ENCODE measurements at regions not wholly inside any gene's neighbourhood (a gene's known extent, or its start where the extent isn't known, plus 50 kb on each side); places are given as distances from the start of the nearest gene placed in this dataset.

DNA sequence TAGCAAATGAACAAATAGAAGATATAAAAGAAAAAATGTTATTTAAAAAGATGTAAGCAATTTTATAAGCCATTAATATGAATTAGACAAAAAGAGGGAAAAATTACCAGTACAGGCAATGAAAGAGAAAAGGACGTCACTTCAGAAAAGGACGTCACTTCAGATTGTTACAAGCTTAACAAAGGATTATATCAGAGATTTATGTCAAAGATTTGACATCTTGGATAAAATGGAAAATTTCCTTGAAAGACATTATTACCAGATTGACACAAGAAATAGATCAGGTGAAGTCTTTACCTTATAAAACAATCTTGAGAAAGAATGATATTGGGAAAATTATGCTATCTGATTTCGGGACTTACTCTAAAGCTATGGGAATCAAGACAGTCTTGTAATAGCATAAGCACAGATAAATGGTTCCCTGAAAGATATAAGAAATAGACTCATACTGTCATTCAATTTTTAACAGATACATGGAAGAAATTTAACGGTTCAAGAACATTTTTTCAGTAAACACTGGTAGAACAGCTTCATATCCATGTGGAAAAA lies 625.4 kb upstream of the EDIL3 start:
- TF ChIP-seq CTCF (IDR thresholded peaks at IDR 0.05) (no peak), EP300 (IDR thresholded peaks at IDR 0.05) (no peak), POLR2AphosphoS5 (IDR thresholded peaks at IDR 0.05) (no peak)

All from upper lobe of left lung (tissue), 4 donors.